Choroid plexus epithelial cell (primary cell): ENCODE measurements at regions not wholly inside any gene's neighbourhood (a gene's known extent, or its start where the extent isn't known, plus 50 kb on each side); places are given as distances from the start of the nearest gene placed in this dataset.

ENCODE experiments used
- DNase-seq: peaks from one replicate; pipeline ENCODE4 v3.0.0-alpha.2; 2010; ENCODE audit warnings: low read depth
- H3K4me3 ChIP-seq: 2 replicates; pipeline ENCODE4 v1.5.1; 2011; ENCODE audit warnings: low read depth, mild to moderate bottlenecking, control low read depth, low read length, moderate library complexity
- CTCF ChIP-seq: conservative IDR thresholded peaks from 2 replicates; pipeline ENCODE4 v1.5.1; 2011; ENCODE audit warnings: low read depth, mild to moderate bottlenecking, control low read depth, inconsistent platforms, low read length, moderate library complexity

GRCh38 chr22:23386822-23387580 is 193.1 kb downstream of the IGLL1 start:
- DNase-seq = no peak
- TF ChIP-seq CTCF = no peak
- H3K4me3 ChIP-seq = no peak overlapping the region

- H3K4me3 ChIP-seq = no peak overlapping the region
- peak; percentile 90 for DNase-seq
Measured at GRCh38 chr22:23385678-23386631, 194.1 kb downstream of the IGLL1 start.

GRCh38 chr22:23384923-23385677 is 195.0 kb downstream of the IGLL1 start:
- TF ChIP-seq CTCF = no peak
- no peak overlapping the region for H3K4me3 ChIP-seq
- DNase-seq = peak; percentile 25

More at GRCh38 chr22:23385678-23386631, 194.1 kb downstream of the IGLL1 start:
- TF ChIP-seq CTCF = peak; percentile 95

- no peak overlapping the region for H3K4me3 ChIP-seq
Measured at GRCh38 chr22:23384431-23384830, 195.7 kb downstream of the IGLL1 start.

GRCh38 chr22:23383491-23384361 is 196.4 kb downstream of the IGLL1 start:
- no peak for TF ChIP-seq CTCF
- H3K4me3 ChIP-seq = no peak overlapping the region
- peak; percentile 17 for DNase-seq

More at GRCh38 chr22:23384431-23384830, 195.7 kb downstream of the IGLL1 start:
- no peak for TF ChIP-seq CTCF
- DNase-seq = no peak
